HG02840 (cell line): ENCODE measurements at regions not wholly inside any gene's neighbourhood (a gene's known extent, or its start where the extent isn't known, plus 50 kb on each side); places are given as distances from the start of the nearest gene placed in this dataset.

Source experiments
- ATAC-seq: cut with Tn5 transposase; IDR thresholded peaks from one replicate; pipeline ENCODE4 v1.9.1; 2021; ENCODE audit warnings: mild to moderate bottlenecking, moderate library complexity, moderate number of reproducible peaks; ENCODE audit not compliant: unreplicated experiment, low FRiP score

GRCh38 chr5:28084069-28084468, 1045.7 kb upstream of the CDH9 start:
- no peak for ATAC-seq

GRCh38 chr5:28082610-28083009, 1044.2 kb upstream of the CDH9 start:
- ATAC-seq: no peak

GRCh38 chr5:28077291-28078240, 1039.2 kb upstream of the CDH9 start:
- no peak for ATAC-seq

- no peak for ATAC-seq
These were observed 1028.5 kb upstream of the CDH9 start for GRCh38 chr5:28066856-28067255.

GRCh38 chr5:28065656-28066055, 1027.3 kb upstream of the CDH9 start:
- no peak for ATAC-seq

GRCh38 chr5:28046596-28046995, 1008.2 kb upstream of the CDH9 start:
- no peak for ATAC-seq

- ATAC-seq: no peak
These were observed 989.5 kb upstream of the CDH9 start for GRCh38 chr5:28027851-28028250.

- no peak for ATAC-seq
These were observed 978.8 kb upstream of the CDH9 start for GRCh38 chr5:28017178-28017577.

GRCh38 chr5:28014779-28015178, 976.4 kb upstream of the CDH9 start:
- ATAC-seq: no peak

- no peak for ATAC-seq
These were observed 974.2 kb upstream of the CDH9 start for GRCh38 chr5:28012538-28012937.

GRCh38 chr5:28009576-28009975, 971.2 kb upstream of the CDH9 start:
- no peak for ATAC-seq

GRCh38 chr5:27996665-27997064, 958.3 kb upstream of the CDH9 start:
- ATAC-seq: no peak

GRCh38 chr5:27995867-27996266, 957.5 kb upstream of the CDH9 start:
- ATAC-seq: no peak

- no peak for ATAC-seq
These were observed 939.9 kb upstream of the CDH9 start for GRCh38 chr5:27978322-27978721.

- ATAC-seq: no peak
These were observed 930.8 kb upstream of the CDH9 start for GRCh38 chr5:27969157-27969556.

- ATAC-seq: no peak
These were observed 924.8 kb upstream of the CDH9 start for GRCh38 chr5:27963050-27963783.

GRCh38 chr5:27962198-27962597, 923.8 kb upstream of the CDH9 start:
- ATAC-seq: no peak

GRCh38 chr5:27947088-27947487, 908.7 kb upstream of the CDH9 start:
- ATAC-seq: no peak

- no peak for ATAC-seq
These were observed 906.1 kb upstream of the CDH9 start for GRCh38 chr5:27944471-27944870.

GRCh38 chr5:27938989-27939388, 900.6 kb upstream of the CDH9 start:
- ATAC-seq: no peak

- ATAC-seq: no peak
These were observed 889.7 kb upstream of the CDH9 start for GRCh38 chr5:27928060-27928459.

- ATAC-seq: no peak
These were observed 872.8 kb upstream of the CDH9 start for GRCh38 chr5:27911216-27911615.
